Thyroid gland (tissue), 4 donors: ENCODE measurements at regions not wholly inside any gene's neighbourhood (a gene's known extent, or its start where the extent isn't known, plus 50 kb on each side); places are given as distances from the start of the nearest gene placed in this dataset.

ENCODE experiments used
- DNase-seq, 2 donors: peaks; one replicate each; pipeline ENCODE4 v3.0.0-alpha.2; 2019
- H3K27ac ChIP-seq, 3 donors: fragments of 200-600 bp; sonication (generic); 1 replicate in 2 of 3; 2 replicates in 1 of 3; pipeline ENCODE4 v1.5.1; 2016 to 2019; ENCODE audit warnings: mild to moderate bottlenecking in 1 of 3, moderate library complexity in 1 of 3
- H3K27me3 ChIP-seq: fragments of 200-600 bp; sonication (generic); one replicate; pipeline ENCODE4 v1.5.1; 2019
- H3K36me3 ChIP-seq, 2 donors: fragments of 200-600 bp; sonication (generic); one replicate each; pipeline ENCODE4 v1.5.1; 2016 to 2019
- H3K4me1 ChIP-seq, 2 donors: fragments of 200-600 bp; sonication (generic); one replicate each; pipeline ENCODE4 v1.5.1; 2017 to 2019
- H3K4me3 ChIP-seq, 3 donors: fragments of 200-600 bp; sonication (generic); replicated peaks in 1 of 3; 1 replicate in 2 of 3; 2 replicates in 1 of 3; pipeline ENCODE4 v1.5.1; 2016; ENCODE audit warnings: mild to moderate bottlenecking in 1 of 3
- H3K9me3 ChIP-seq: fragments of 200-600 bp; sonication (generic); one replicate; pipeline ENCODE4 v1.5.1; 2017
- CTCF ChIP-seq, 6 experiments: fragments of 200-600 bp in 3 of 6; fragments of 450-650 bp in 3 of 6; sonication (generic) in 3 of 6; IDR thresholded peaks; one replicate each; pipeline ENCODE4 v1.5.1; 2016 to 2019; ENCODE audit warnings: antibody characterized with exemption in 6 of 6, mild to moderate bottlenecking in 2 of 6, inconsistent platforms in 1 of 6, moderate library complexity in 1 of 6
- POLR2A ChIP-seq, 2 donors: fragments of 450-650 bp; IDR thresholded peaks; one replicate each; pipeline ENCODE4 v1.6.1; 2017; ENCODE audit warnings: antibody characterized with exemption in 2 of 2, mild to moderate bottlenecking in 2 of 2, moderate library complexity in 1 of 2
- WGBS, 2 donors: methylation state at CpG; one replicate each; pipeline ENCODE4 v1.1.5; 2017; 5-methylcytosine and 5-hydroxymethylcytosine counted together
- intact Hi-C: fragments of 100-400 bp; cut with DNase I; formaldehyde crosslinking; loops from one replicate; pipeline ENCODE4 v1.15.1; 2023

GRCh38 chr2:51693640-51694039 lies 661.7 kb upstream of the NRXN1 start:
- Histone ChIP-seq H3K27me3 (no peaks in the 10 kb centered on the region), H3K4me3 (no peak overlapping the region), H3K4me1 (no peaks in the 10 kb centered on the region), H3K27ac (no peak overlapping the region), H3K36me3 (no peaks in the 10 kb centered on the region), H3K9me3 (no peaks in the 10 kb centered on the region)
- TF ChIP-seq POLR2A (IDR thresholded peaks at IDR 0.05) (no peak), CTCF (IDR thresholded peaks at IDR 0.05) (no peak)
- no peak for DNase-seq
- intact Hi-C loops, result no loop called here
- WGBS, 2 donors, result 79 to 84% methylated on average over 1 of the region's 1 CpG

- TF ChIP-seq POLR2A (IDR thresholded peaks at IDR 0.05), result no peak
- no peak for TF ChIP-seq CTCF (IDR thresholded peaks at IDR 0.05)
- Histone ChIP-seq H3K36me3 (no peaks in the 10 kb centered on the region), H3K27me3 (no peaks in the 10 kb centered on the region), H3K4me1 (no peaks in the 10 kb centered on the region), H3K27ac (no peak overlapping the region), H3K9me3 (no peaks in the 10 kb centered on the region), H3K4me3 (no peak overlapping the region)
- intact Hi-C loops, result no loop called here
- WGBS, 2 donors, result 93% methylated on average over 2 of the region's 2 CpGs
- no peak for DNase-seq
Observed at GRCh38 chr2:51681854-51682253, 649.9 kb upstream of the NRXN1 start.

GRCh38 chr2:51673628-51674027 lies 641.7 kb upstream of the NRXN1 start:
- no peaks in the 10 kb centered on the region for H3K4me1 ChIP-seq
- no peak overlapping the region for H3K4me3 ChIP-seq
- no peaks in the 10 kb centered on the region for H3K36me3 ChIP-seq
- WGBS, 2 donors, result 41 to 46% methylated on average over 2 of the region's 2 CpGs
- H3K27ac ChIP-seq, result no peak overlapping the region
- no peak for DNase-seq
- intact Hi-C loops, result no loop called here
- no peaks in the 10 kb centered on the region for H3K27me3 ChIP-seq
- H3K9me3 ChIP-seq, result no peaks in the 10 kb centered on the region
- TF ChIP-seq POLR2A (IDR thresholded peaks at IDR 0.05) (no peak), CTCF (IDR thresholded peaks at IDR 0.05) (no peak)

- 44 to 49% methylated on average over 1 of the region's 1 CpG for WGBS, 2 donors
- Histone ChIP-seq H3K4me3 (no peak overlapping the region), H3K4me1 (no peaks in the 10 kb centered on the region), H3K27me3 (no peaks in the 10 kb centered on the region), H3K36me3 (no peaks in the 10 kb centered on the region), H3K27ac (no peak overlapping the region), H3K9me3 (no peaks in the 10 kb centered on the region)
- intact Hi-C loops, result no loop called here
- no peak for TF ChIP-seq POLR2A (IDR thresholded peaks at IDR 0.05)
- TF ChIP-seq CTCF (IDR thresholded peaks at IDR 0.05), result no peak
- DNase-seq, result no peak
Observed at GRCh38 chr2:51667679-51668078, 635.7 kb upstream of the NRXN1 start.

- intact Hi-C loops, result no loop called here
Observed at GRCh38 chr2:51662187-51662586, 630.3 kb upstream of the NRXN1 start.

More at GRCh38 chr2:51662187-51662586, 630.3 kb upstream of the NRXN1 start:
- Histone ChIP-seq H3K9me3 (no peaks in the 10 kb centered on the region), H3K4me3 (no peak overlapping the region), H3K36me3 (no peaks in the 10 kb centered on the region), H3K27ac (no peak overlapping the region), H3K4me1 (no peaks in the 10 kb centered on the region), H3K27me3 (no peaks in the 10 kb centered on the region)
- TF ChIP-seq CTCF (IDR thresholded peaks at IDR 0.05) (no peak), POLR2A (IDR thresholded peaks at IDR 0.05) (no peak)
- no peak for DNase-seq
- WGBS, 2 donors, result 59 to 63% methylated on average over 5 of the region's 5 CpGs
